ENCODE measurements at regions not wholly inside any gene's neighbourhood (a gene's known extent, or its start where the extent isn't known, plus 50 kb on each side); places are given as distances from the start of the nearest gene placed in this dataset.

GRCh38 chr19:31959527-31960018 lies 385.8 kb upstream of the ZNF507 start:
- no peak for DNase-seq (ENCODE audit: low read depth)
- no peak overlapping the region for H3K4me3 ChIP-seq (ENCODE audit: control insufficient read depth, low read depth, low read length)
- no peak for TF ChIP-seq CTCF (IDR thresholded peaks at IDR 0.05; ENCODE audit: control insufficient read depth, insufficient read depth, low read depth, low read length, missing control alignments)

GRCh38 chr19:31960474-31960873 lies 384.9 kb upstream of the ZNF507 start:
- no peak for DNase-seq (ENCODE audit: low read depth)
- H3K4me3 ChIP-seq (ENCODE audit: control insufficient read depth, low read depth, low read length): no peak overlapping the region
- TF ChIP-seq CTCF (IDR thresholded peaks at IDR 0.05; ENCODE audit: control insufficient read depth, insufficient read depth, low read depth, low read length, missing control alignments): no peak

GRCh38 chr19:31961191-31961590 lies 384.2 kb upstream of the ZNF507 start:
- TF ChIP-seq CTCF (IDR thresholded peaks at IDR 0.05; ENCODE audit: control insufficient read depth, insufficient read depth, low read depth, low read length, missing control alignments): no peak
- no peak for DNase-seq (ENCODE audit: low read depth)
- no peak overlapping the region for H3K4me3 ChIP-seq (ENCODE audit: control insufficient read depth, low read depth, low read length)

- TF ChIP-seq CTCF (IDR thresholded peaks at IDR 0.05; ENCODE audit: control insufficient read depth, insufficient read depth, low read depth, low read length, missing control alignments): no peak
- H3K4me3 ChIP-seq (ENCODE audit: control insufficient read depth, low read depth, low read length): no peak overlapping the region
- DNase-seq (ENCODE audit: low read depth): no peak
Measured at GRCh38 chr19:31961667-31962066, 383.7 kb upstream of the ZNF507 start.

- no peak for TF ChIP-seq CTCF (IDR thresholded peaks at IDR 0.05; ENCODE audit: control insufficient read depth, insufficient read depth, low read depth, low read length, missing control alignments)
- H3K4me3 ChIP-seq (ENCODE audit: control insufficient read depth, low read depth, low read length): no peak overlapping the region
- DNase-seq (ENCODE audit: low read depth): no peak
Measured at GRCh38 chr19:31962561-31962996, 382.8 kb upstream of the ZNF507 start.

- no peak for TF ChIP-seq CTCF (IDR thresholded peaks at IDR 0.05; ENCODE audit: control insufficient read depth, insufficient read depth, low read depth, low read length, missing control alignments)
- DNase-seq (ENCODE audit: low read depth): no peak
- no peak overlapping the region for H3K4me3 ChIP-seq (ENCODE audit: control insufficient read depth, low read depth, low read length)
Measured at GRCh38 chr19:31963746-31964145, 381.7 kb upstream of the ZNF507 start.

GRCh38 chr19:31969016-31969415 lies 376.4 kb upstream of the ZNF507 start:
- no peak overlapping the region for H3K4me3 ChIP-seq (ENCODE audit: control insufficient read depth, low read depth, low read length)
- DNase-seq (ENCODE audit: low read depth): no peak
- no peak for TF ChIP-seq CTCF (IDR thresholded peaks at IDR 0.05; ENCODE audit: control insufficient read depth, insufficient read depth, low read depth, low read length, missing control alignments)

Data from AG09309 (cell line).